ENCODE measurements at regions not wholly inside any gene's neighbourhood (a gene's known extent, or its start where the extent isn't known, plus 50 kb on each side); places are given as distances from the start of the nearest gene placed in this dataset.
"Not testable (repeated sequence)": the region's sequence is repeated elsewhere in the genome, so short reads cannot be mapped to it uniquely, and the experiment has no call there.

- DNase-seq (ENCODE audit: low read depth) = no peak
- no peak overlapping the region for H3K4me3 ChIP-seq (ENCODE audit: low read depth, low read length)
- no peak for TF ChIP-seq CTCF (IDR thresholded peaks at IDR 0.05; ENCODE audit: insufficient read depth, low read depth, low read length)
These were observed 92.0 kb downstream of the JRKL start for GRCh38 chr11:96481771-96482170.

- DNase-seq (ENCODE audit: low read depth) = no peak
- H3K4me3 ChIP-seq (ENCODE audit: low read depth, low read length) = no peak overlapping the region
These were observed 92.4 kb downstream of the JRKL start for GRCh38 chr11:96482193-96482592.

GRCh38 chr11:96483374-96483955 lies 93.7 kb downstream of the JRKL start:
- no peak for DNase-seq (ENCODE audit: low read depth)
- H3K4me3 ChIP-seq (ENCODE audit: low read depth, low read length) = no peak overlapping the region
- no peak for TF ChIP-seq CTCF (IDR thresholded peaks at IDR 0.05; ENCODE audit: insufficient read depth, low read depth, low read length)

More at GRCh38 chr11:96482193-96482592, 92.4 kb downstream of the JRKL start:
- TF ChIP-seq CTCF (IDR thresholded peaks at IDR 0.05; ENCODE audit: insufficient read depth, low read depth, low read length) = no peak

- H3K4me3 ChIP-seq (ENCODE audit: low read depth, low read length) = no peak overlapping the region
- DNase-seq (ENCODE audit: low read depth) = no peak
- TF ChIP-seq CTCF (IDR thresholded peaks at IDR 0.05; ENCODE audit: insufficient read depth, low read depth, low read length) = no peak
These were observed 94.5 kb downstream of the JRKL start for GRCh38 chr11:96484361-96484760.

GRCh38 chr11:96486890-96487611 lies 97.2 kb downstream of the JRKL start:
- peak overlapping the region; percentile 28 for H3K4me3 ChIP-seq (ENCODE audit: low read depth, low read length)
- DNase-seq (ENCODE audit: low read depth) = peak; percentile 50
- no peak for TF ChIP-seq CTCF (IDR thresholded peaks at IDR 0.05; ENCODE audit: insufficient read depth, low read depth, low read length)

GRCh38 chr11:96488911-96489310 lies 99.1 kb downstream of the JRKL start:
- H3K4me3 ChIP-seq (ENCODE audit: low read depth, low read length); DNase-seq (ENCODE audit: low read depth): not testable (repeated sequence)

GRCh38 chr11:96500440-96500839 lies 110.6 kb downstream of the JRKL start:
- DNase-seq (ENCODE audit: low read depth) = no peak
- TF ChIP-seq CTCF (IDR thresholded peaks at IDR 0.05; ENCODE audit: insufficient read depth, low read depth, low read length) = no peak
- H3K4me3 ChIP-seq (ENCODE audit: low read depth, low read length) = no peak overlapping the region

Measured in fibroblast of villous mesenchyme (primary cell).